ENCODE measurements at regions not wholly inside any gene's neighbourhood (a gene's known extent, or its start where the extent isn't known, plus 50 kb on each side); places are given as distances from the start of the nearest gene placed in this dataset.
"Not testable (repeated sequence)": the region's sequence is repeated elsewhere in the genome, so short reads cannot be mapped to it uniquely, and the experiment has no call there.

- H3K36me3 Mint-ChIP-seq (ENCODE audit: low read depth) = no peaks in the 10 kb centered on the region
- H3K4me3 Mint-ChIP-seq = no peak overlapping the region
- no peak for DNase-seq
- intact Hi-C loops (cut with micrococcal nuclease) = no loop called here
- no peaks in the 10 kb centered on the region for H3K27me3 Mint-ChIP-seq
- H3K27ac Mint-ChIP-seq = no peak overlapping the region
- H3K4me1 Mint-ChIP-seq = no peaks in the 10 kb centered on the region
- peaks cover 3% of the 10 kb centered on the region for H3K9me3 Mint-ChIP-seq
Observed at GRCh38 chr18:33820517-33821371, 242.7 kb downstream of the ASXL3 start.

GRCh38 chr18:33819692-33820343 is 241.8 kb downstream of the ASXL3 start:
- DNase-seq; H3K4me3 Mint-ChIP-seq; H3K4me1 Mint-ChIP-seq; H3K9me3 Mint-ChIP-seq; H3K27ac Mint-ChIP-seq; intact Hi-C loops (cut with micrococcal nuclease); H3K36me3 Mint-ChIP-seq (ENCODE audit: low read depth); H3K27me3 Mint-ChIP-seq: not testable (repeated sequence)

- H3K36me3 Mint-ChIP-seq (ENCODE audit: low read depth) = no peaks in the 10 kb centered on the region
- intact Hi-C loops (cut with micrococcal nuclease) = no loop called here
Observed at GRCh38 chr18:33818145-33818544, 240.1 kb downstream of the ASXL3 start.

DNA sequence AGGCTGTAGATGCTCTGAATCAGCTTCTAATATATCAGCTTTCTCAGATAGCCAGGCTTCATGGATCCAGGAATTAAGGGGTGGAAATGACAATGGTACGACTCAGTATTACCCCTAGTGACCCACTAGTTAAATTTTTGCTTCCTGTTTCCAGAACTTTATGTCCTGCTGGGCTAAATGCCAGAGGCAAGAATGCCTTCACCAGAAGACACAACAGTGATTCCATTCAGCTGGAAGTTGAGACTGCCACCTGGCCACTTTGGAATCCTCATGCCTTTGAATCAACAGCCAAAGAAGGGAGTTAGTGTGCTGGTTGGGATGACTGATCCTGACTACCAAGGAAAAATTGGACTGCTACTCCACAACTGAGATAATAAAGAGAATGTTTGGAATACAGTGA is 239.1 kb downstream of the ASXL3 start:
- intact Hi-C loops (cut with micrococcal nuclease) = no loop called here
- H3K36me3 Mint-ChIP-seq (ENCODE audit: low read depth) = no peaks in the 10 kb centered on the region
- H3K27me3 Mint-ChIP-seq = no peaks in the 10 kb centered on the region
- H3K4me3 Mint-ChIP-seq = no peak overlapping the region
- H3K4me1 Mint-ChIP-seq = no peaks in the 10 kb centered on the region
- no peak overlapping the region for H3K27ac Mint-ChIP-seq
- DNase-seq = no peak
- peaks cover 3% of the 10 kb centered on the region for H3K9me3 Mint-ChIP-seq

More at GRCh38 chr18:33818145-33818544, 240.1 kb downstream of the ASXL3 start:
- H3K4me3 Mint-ChIP-seq = no peak overlapping the region
- no peak for DNase-seq
- H3K9me3 Mint-ChIP-seq = peaks cover 3% of the 10 kb centered on the region
- no peak overlapping the region for H3K27ac Mint-ChIP-seq
- no peaks in the 10 kb centered on the region for H3K27me3 Mint-ChIP-seq
- H3K4me1 Mint-ChIP-seq = no peaks in the 10 kb centered on the region

DNA sequence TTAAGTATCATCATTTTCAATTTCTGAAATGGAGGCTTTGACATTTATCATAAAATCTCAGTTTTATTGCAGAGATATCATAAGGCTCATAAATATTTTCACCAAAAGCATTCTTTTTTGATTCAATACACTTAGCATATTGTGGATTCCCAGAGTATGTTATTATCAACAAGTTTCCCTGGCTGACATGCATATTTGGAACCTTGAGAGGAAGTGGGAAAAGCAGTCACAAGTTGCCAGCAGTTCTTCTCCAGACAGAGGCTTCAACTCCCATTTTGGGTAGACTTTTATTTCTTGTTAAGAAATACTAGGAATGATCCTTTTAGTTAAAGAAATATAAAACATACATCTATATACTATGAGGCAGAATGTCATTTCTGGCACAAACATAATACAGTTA is 236.5 kb downstream of the ASXL3 start:
- Mint-ChIP-seq H3K36me3 (ENCODE audit: low read depth) (no peaks in the 10 kb centered on the region), H3K4me3 (no peak overlapping the region), H3K27me3 (no peaks in the 10 kb centered on the region), H3K9me3 (no peaks in the 10 kb centered on the region), H3K4me1 (no peaks in the 10 kb centered on the region), H3K27ac (no peak overlapping the region)
- intact Hi-C loops (cut with micrococcal nuclease) = no loop called here
- DNase-seq = no peak

DNA sequence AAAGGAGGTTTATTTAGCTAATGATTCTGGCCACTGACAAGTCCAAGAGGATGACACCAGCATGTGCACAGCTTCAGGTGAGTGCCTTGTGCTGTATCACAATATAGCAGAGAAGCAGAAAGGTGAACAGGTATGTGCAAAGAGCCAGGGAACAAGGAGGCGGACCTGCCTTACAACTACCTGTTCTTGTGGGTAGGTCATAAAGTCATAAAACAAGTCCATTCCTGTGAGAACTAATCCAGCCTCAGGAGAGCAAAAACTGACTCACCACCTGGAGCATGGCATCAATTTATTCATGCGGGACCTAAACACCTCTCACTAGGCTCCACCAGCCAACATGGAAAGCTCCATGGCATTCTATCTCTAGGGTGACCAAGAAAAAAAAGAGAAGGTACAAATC is 234.2 kb downstream of the ASXL3 start:
- no peaks in the 10 kb centered on the region for H3K27me3 Mint-ChIP-seq
- H3K27ac Mint-ChIP-seq = no peak overlapping the region
- no peaks in the 10 kb centered on the region for H3K36me3 Mint-ChIP-seq (ENCODE audit: low read depth)
- intact Hi-C loops (cut with micrococcal nuclease) = no loop called here
- H3K4me1 Mint-ChIP-seq = no peaks in the 10 kb centered on the region
- no peak overlapping the region for H3K4me3 Mint-ChIP-seq
- no peak for DNase-seq
- H3K9me3 Mint-ChIP-seq = no peaks in the 10 kb centered on the region

GRCh38 chr18:33805592-33805991 is 227.6 kb downstream of the ASXL3 start:
- no peak overlapping the region for H3K4me3 Mint-ChIP-seq
- H3K27ac Mint-ChIP-seq = no peak overlapping the region
- no peak for DNase-seq
- H3K27me3 Mint-ChIP-seq = no peaks in the 10 kb centered on the region
- no peaks in the 10 kb centered on the region for H3K4me1 Mint-ChIP-seq
- H3K36me3 Mint-ChIP-seq (ENCODE audit: low read depth) = no peaks in the 10 kb centered on the region
- intact Hi-C loops (cut with micrococcal nuclease) = no loop called here
- no peaks in the 10 kb centered on the region for H3K9me3 Mint-ChIP-seq

- H3K4me1 Mint-ChIP-seq = no peaks in the 10 kb centered on the region
- no peak overlapping the region for H3K4me3 Mint-ChIP-seq
- no peaks in the 10 kb centered on the region for H3K27me3 Mint-ChIP-seq
- H3K9me3 Mint-ChIP-seq = no peaks in the 10 kb centered on the region
- no peak overlapping the region for H3K27ac Mint-ChIP-seq
- intact Hi-C loops (cut with micrococcal nuclease) = no loop called here
- no peak for DNase-seq
- no peaks in the 10 kb centered on the region for H3K36me3 Mint-ChIP-seq (ENCODE audit: low read depth)
Observed at GRCh38 chr18:33804258-33804657, 226.2 kb downstream of the ASXL3 start.

DNA sequence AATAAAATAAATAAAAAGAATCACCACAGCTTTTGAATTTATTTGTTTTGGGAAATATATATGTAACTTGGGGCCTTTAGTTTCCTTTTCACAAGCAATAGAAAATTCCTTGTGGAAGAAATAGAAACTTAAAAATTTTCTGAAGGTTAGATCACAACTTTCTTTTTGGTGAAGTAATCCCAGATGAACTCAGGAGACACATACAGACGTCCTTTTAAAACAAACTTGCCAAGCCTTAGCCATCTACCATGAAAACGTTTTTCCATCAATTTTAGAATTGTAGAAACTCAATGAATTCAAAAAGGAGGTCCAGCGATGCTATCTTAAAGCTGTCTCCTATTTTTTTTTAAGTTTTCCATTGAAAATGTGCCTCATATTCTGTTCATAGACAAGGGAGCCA is 225.6 kb downstream of the ASXL3 start:
- no peaks in the 10 kb centered on the region for H3K36me3 Mint-ChIP-seq (ENCODE audit: low read depth)
- intact Hi-C loops (cut with micrococcal nuclease) = no loop called here
- no peak overlapping the region for H3K4me3 Mint-ChIP-seq
- no peaks in the 10 kb centered on the region for H3K4me1 Mint-ChIP-seq
- no peaks in the 10 kb centered on the region for H3K27me3 Mint-ChIP-seq
- H3K27ac Mint-ChIP-seq = no peak overlapping the region
- DNase-seq = no peak
- H3K9me3 Mint-ChIP-seq = no peaks in the 10 kb centered on the region

- Mint-ChIP-seq H3K27ac (no peak overlapping the region), H3K36me3 (ENCODE audit: low read depth) (no peaks in the 10 kb centered on the region), H3K4me1 (no peaks in the 10 kb centered on the region), H3K4me3 (no peak overlapping the region), H3K9me3 (no peaks in the 10 kb centered on the region), H3K27me3 (no peaks in the 10 kb centered on the region)
- intact Hi-C loops (cut with micrococcal nuclease) = no loop called here
- no peak for DNase-seq
Observed at GRCh38 chr18:33802955-33803354, 224.9 kb downstream of the ASXL3 start.

Measured in activated CD4-positive, alpha-beta T cell treated with anti-CD3 and anti-CD28 coated beads, Interleukin-2, amount 10 ng/mL, durations not matched to agents 24 days and 14 days (primary cell).